ENCODE measurements at regions not wholly inside any gene's neighbourhood (a gene's known extent, or its start where the extent isn't known, plus 50 kb on each side); places are given as distances from the start of the nearest gene placed in this dataset.

GRCh38 chr2:147110317-147110716 lies 734.5 kb upstream of the ACVR2A start:
- no peak for TF ChIP-seq RARB (CRISPR knock-in tag; IDR thresholded peaks at IDR 0.05)
- ATAC-seq, result no peak

- no peak for TF ChIP-seq TOX (CRISPR knock-in tag; IDR thresholded peaks at IDR 0.05; ENCODE audit: borderline replicate concordance)
- TF ChIP-seq ZC3H10 (CRISPR knock-in tag; IDR thresholded peaks at IDR 0.05), result no peak
- TF ChIP-seq ARNTL (CRISPR knock-in tag; IDR thresholded peaks at IDR 0.05; ENCODE audit: borderline replicate concordance, low read depth), result no peak
- TF ChIP-seq TCF4 (CRISPR knock-in tag; IDR thresholded peaks at IDR 0.05; ENCODE audit: borderline replicate concordance), result no peak
- TF ChIP-seq RARB (CRISPR knock-in tag; IDR thresholded peaks at IDR 0.05), result no peak
- ATAC-seq, result no peak
Observed at GRCh38 chr2:147109291-147109690, 735.5 kb upstream of the ACVR2A start.

- TF ChIP-seq GLIS3 (CRISPR knock-in tag; IDR thresholded peaks at IDR 0.05) (no peak), POU6F1 (CRISPR knock-in tag; IDR thresholded peaks at IDR 0.05; ENCODE audit: borderline replicate concordance, low read depth) (peak; percentile 16; the same call in 1 of the 2 replicates), ZC3H10 (CRISPR knock-in tag; IDR thresholded peaks at IDR 0.05) (peak; percentile 87), BACH2 (CRISPR knock-in tag; IDR thresholded peaks at IDR 0.05; ENCODE audit: borderline replicate concordance) (no peak)
- TF ChIP-seq, protein P1, sequence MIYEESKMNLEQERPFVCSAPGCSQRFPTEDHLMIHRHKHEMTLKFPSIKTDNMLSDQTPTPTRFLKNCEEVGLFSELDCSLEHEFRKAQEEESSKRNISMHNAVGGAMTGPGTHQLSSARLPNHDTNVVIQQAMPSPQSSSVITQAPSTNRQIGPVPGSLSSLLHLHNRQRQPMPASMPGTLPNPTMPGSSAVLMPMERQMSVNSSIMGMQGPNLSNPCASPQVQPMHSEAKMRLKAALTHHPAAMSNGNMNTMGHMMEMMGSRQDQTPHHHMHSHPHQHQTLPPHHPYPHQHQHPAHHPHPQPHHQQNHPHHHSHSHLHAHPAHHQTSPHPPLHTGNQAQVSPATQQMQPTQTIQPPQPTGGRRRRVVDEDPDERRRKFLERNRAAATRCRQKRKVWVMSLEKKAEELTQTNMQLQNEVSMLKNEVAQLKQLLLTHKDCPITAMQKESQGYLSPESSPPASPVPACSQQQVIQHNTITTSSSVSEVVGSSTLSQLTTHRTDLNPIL (CRISPR knock-in tag; IDR thresholded peaks at IDR 0.05; ENCODE audit: low read depth), result no peak
Observed at GRCh38 chr2:147108548-147108947, 736.3 kb upstream of the ACVR2A start.

DNA sequence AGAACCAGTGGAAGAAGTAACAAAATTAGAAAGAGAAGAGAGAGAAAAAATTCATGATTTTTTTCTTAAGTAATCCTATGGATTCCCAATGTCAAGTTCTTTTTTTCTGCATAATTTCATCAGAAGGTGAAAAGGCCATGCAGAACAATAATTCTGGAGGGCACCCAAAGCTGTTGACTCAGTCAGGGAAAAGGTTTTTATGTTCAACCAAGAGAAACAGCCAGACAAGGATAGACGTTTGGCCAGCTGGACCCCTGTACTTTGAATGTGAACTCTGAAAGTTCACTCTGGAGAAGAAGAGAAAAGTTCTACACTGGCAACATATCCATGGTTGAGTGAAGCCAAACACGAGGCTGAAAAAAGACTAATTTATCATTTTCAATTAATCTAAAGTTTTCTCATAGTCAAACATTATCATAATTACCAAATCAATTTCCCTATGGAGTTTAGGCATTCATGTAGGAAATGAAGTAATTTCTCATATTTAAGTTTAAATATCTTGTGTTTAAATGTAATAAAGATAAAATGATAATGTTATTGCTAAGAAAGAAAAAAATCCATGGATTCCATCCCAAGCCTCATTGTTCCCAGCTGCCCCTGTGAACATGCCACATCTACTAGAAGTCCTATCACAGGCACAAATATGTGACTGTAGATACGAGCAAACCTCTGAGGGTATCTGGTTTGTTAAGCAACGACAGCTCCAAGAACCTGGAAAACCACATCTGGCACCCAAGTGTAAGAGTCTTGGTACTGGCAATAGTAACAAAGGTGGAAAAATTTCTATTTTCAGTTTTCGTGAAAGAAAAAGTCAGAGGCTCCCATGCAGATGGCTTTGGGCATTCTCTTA lies 742.7 kb upstream of the ACVR2A start:
- no peak for TF ChIP-seq ARNTL (CRISPR knock-in tag; IDR thresholded peaks at IDR 0.05; ENCODE audit: borderline replicate concordance, low read depth)
- TF ChIP-seq, protein P2, sequence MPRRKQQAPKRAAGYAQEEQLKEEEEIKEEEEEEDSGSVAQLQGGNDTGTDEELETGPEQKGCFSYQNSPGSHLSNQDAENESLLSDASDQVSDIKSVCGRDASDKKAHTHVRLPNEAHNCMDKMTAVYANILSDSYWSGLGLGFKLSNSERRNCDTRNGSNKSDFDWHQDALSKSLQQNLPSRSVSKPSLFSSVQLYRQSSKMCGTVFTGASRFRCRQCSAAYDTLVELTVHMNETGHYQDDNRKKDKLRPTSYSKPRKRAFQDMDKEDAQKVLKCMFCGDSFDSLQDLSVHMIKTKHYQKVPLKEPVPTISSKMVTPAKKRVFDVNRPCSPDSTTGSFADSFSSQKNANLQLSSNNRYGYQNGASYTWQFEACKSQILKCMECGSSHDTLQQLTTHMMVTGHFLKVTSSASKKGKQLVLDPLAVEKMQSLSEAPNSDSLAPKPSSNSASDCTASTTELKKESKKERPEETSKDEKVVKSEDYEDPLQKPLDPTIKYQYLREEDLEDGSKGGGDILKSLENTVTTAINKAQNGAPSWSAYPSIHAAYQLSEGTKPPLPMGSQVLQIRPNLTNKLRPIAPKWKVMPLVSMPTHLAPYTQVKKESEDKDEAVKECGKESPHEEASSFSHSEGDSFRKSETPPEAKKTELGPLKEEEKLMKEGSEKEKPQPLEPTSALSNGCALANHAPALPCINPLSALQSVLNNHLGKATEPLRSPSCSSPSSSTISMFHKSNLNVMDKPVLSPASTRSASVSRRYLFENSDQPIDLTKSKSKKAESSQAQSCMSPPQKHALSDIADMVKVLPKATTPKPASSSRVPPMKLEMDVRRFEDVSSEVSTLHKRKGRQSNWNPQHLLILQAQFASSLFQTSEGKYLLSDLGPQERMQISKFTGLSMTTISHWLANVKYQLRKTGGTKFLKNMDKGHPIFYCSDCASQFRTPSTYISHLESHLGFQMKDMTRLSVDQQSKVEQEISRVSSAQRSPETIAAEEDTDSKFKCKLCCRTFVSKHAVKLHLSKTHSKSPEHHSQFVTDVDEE (CRISPR knock-in tag; IDR thresholded peaks at IDR 0.05), result no peak
- ATAC-seq, result no peak

More at GRCh38 chr2:147108548-147108947, 736.3 kb upstream of the ACVR2A start:
- ATAC-seq, result peak; percentile 94

GRCh38 chr2:147100406-147101035 lies 744.3 kb upstream of the ACVR2A start:
- ATAC-seq, result peak; percentile 95
- TF ChIP-seq PATZ1 (CRISPR knock-in tag; IDR thresholded peaks at IDR 0.05; ENCODE audit: borderline replicate concordance) (no peak), ZNF8 (CRISPR knock-in tag; IDR thresholded peaks at IDR 0.05) (no peak), PPARA (CRISPR knock-in tag; IDR thresholded peaks at IDR 0.05; ENCODE audit: borderline replicate concordance) (no peak), ZNF565 (CRISPR knock-in tag; conservative IDR thresholded peaks at IDR 0.05; ENCODE audit: low read depth) (no peak), ARNTL (CRISPR knock-in tag; IDR thresholded peaks at IDR 0.05; ENCODE audit: borderline replicate concordance, low read depth) (no peak), OSR1 (CRISPR knock-in tag; IDR thresholded peaks at IDR 0.05) (no peak), ZNF70 (CRISPR knock-in tag; IDR thresholded peaks at IDR 0.05) (no peak), POU6F1 (CRISPR knock-in tag; IDR thresholded peaks at IDR 0.05; ENCODE audit: borderline replicate concordance, low read depth) (no peak), CSDC2 (CRISPR knock-in tag; IDR thresholded peaks at IDR 0.05) (no peak), ESRRG (CRISPR knock-in tag; IDR thresholded peaks at IDR 0.05) (no peak), ZC3H10 (CRISPR knock-in tag; IDR thresholded peaks at IDR 0.05) (no peak), ZFP30 (CRISPR knock-in tag; IDR thresholded peaks at IDR 0.05) (no peak), RARB (CRISPR knock-in tag; IDR thresholded peaks at IDR 0.05) (no peak)
- TF ChIP-seq, protein P1 (CRISPR knock-in tag; IDR thresholded peaks at IDR 0.05; ENCODE audit: low read depth), result no peak
- TF ChIP-seq, protein P3, sequence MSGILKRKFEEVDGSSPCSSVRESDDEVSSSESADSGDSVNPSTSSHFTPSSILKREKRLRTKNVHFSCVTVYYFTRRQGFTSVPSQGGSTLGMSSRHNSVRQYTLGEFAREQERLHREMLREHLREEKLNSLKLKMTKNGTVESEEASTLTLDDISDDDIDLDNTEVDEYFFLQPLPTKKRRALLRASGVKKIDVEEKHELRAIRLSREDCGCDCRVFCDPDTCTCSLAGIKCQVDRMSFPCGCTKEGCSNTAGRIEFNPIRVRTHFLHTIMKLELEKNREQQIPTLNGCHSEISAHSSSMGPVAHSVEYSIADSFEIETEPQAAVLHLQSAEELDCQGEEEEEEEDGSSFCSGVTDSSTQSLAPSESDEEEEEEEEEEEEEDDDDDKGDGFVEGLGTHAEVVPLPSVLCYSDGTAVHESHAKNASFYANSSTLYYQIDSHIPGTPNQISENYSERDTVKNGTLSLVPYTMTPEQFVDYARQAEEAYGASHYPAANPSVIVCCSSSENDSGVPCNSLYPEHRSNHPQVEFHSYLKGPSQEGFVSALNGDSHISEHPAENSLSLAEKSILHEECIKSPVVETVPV (CRISPR knock-in tag; IDR thresholded peaks at IDR 0.05), result no peak
